ENCODE measurements at regions not wholly inside any gene's neighbourhood (a gene's known extent, or its start where the extent isn't known, plus 50 kb on each side); places are given as distances from the start of the nearest gene placed in this dataset.

DNA sequence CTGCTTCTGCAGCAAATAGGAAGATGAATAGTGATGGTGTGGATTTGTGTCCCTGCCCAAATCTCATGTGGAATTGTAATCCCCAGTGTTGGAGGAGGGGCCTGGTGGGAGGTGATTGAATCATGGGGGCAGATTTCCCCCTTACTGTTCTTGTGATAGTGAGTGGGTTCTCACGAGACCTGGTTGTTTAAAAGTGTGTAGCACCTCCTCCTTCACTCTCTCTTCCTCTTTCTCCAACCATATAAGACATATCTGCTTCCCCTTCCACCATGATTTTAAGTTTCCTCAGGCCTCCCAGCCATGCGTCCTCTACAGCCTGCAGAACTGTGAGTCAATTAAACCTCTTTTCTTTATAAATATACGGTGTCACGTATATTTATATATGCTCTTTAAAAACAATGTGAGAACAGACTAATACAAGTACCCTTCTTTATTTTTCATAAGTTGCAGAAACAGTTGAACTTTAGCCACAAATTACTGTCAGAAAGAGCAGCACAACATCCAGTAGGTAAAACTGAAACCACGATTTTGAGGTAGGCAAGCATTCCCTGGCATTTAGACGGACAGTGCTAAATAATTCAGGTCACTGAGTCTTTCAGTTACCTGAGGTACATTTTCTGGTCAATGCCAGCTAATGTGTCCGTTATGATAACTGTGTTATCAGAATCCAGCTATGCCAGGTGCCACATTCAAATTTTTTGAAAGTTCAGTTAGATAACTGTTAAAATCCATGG lies 79.3 kb upstream of the SPEF2 start:
- TF ChIP-seq, protein P1, sequence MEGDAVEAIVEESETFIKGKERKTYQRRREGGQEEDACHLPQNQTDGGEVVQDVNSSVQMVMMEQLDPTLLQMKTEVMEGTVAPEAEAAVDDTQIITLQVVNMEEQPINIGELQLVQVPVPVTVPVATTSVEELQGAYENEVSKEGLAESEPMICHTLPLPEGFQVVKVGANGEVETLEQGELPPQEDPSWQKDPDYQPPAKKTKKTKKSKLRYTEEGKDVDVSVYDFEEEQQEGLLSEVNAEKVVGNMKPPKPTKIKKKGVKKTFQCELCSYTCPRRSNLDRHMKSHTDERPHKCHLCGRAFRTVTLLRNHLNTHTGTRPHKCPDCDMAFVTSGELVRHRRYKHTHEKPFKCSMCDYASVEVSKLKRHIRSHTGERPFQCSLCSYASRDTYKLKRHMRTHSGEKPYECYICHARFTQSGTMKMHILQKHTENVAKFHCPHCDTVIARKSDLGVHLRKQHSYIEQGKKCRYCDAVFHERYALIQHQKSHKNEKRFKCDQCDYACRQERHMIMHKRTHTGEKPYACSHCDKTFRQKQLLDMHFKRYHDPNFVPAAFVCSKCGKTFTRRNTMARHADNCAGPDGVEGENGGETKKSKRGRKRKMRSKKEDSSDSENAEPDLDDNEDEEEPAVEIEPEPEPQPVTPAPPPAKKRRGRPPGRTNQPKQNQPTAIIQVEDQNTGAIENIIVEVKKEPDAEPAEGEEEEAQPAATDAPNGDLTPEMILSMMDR (IDR thresholded peaks at IDR 0.05; ENCODE audit: insufficient read depth, low read length, poor library complexity, severe bottlenecking), result no peak
- TF ChIP-seq EZH2phosphoT487 (conservative IDR thresholded peaks at IDR 0.05; ENCODE audit: low read length), result no peak
